WTC11 (cell line): ENCODE measurements at regions not wholly inside any gene's neighbourhood (a gene's known extent, or its start where the extent isn't known, plus 50 kb on each side); places are given as distances from the start of the nearest gene placed in this dataset.

Experiments used
- CTCF ChIP-seq: fragments of 200-600 bp; IDR thresholded peaks from 2 replicates; pipeline ENCODE4 v1.8.0; 2022; ENCODE audit warnings: antibody characterized with exemption
- ELF4 ChIP-seq: sonication (generic); formaldehyde crosslinking; IDR thresholded peaks from 2 replicates; pipeline ENCODE4 v1.8.1; 2022; ENCODE audit warnings: low read depth, mild to moderate bottlenecking, moderate library complexity, missing genetic modification reagents
- FOXK1 ChIP-seq: sonication (generic); formaldehyde crosslinking; IDR thresholded peaks from 2 replicates; pipeline ENCODE4 v1.8.0; 2022; ENCODE audit warnings: mild to moderate bottlenecking, moderate library complexity, missing genetic modification reagents
- PREB ChIP-seq: sonication (generic); formaldehyde crosslinking; IDR thresholded peaks from 2 replicates; pipeline ENCODE4 v1.8.1; 2022; ENCODE audit warnings: mild to moderate bottlenecking, missing genetic modification reagents, moderate library complexity, borderline replicate concordance
- ZNF416 ChIP-seq: fragments of 250-450 bp; sonication (Bioruptor Pico); IDR thresholded peaks from 2 replicates; pipeline ENCODE4 v1.9.0; 2021; ENCODE audit warnings: mild to moderate bottlenecking, inconsistent platforms

- TF ChIP-seq FOXK1 (CRISPR knock-in tag): no peak
- no peak for TF ChIP-seq CTCF
- no peak for TF ChIP-seq ELF4 (CRISPR knock-in tag)
- TF ChIP-seq PREB: no peak
- TF ChIP-seq ZNF416: no peak
Observed at GRCh38 chr3:107315141-107315540, 62.1 kb upstream of the CCDC54 start.
